HG03066 (cell line): ENCODE measurements at regions not wholly inside any gene's neighbourhood (a gene's known extent, or its start where the extent isn't known, plus 50 kb on each side); places are given as distances from the start of the nearest gene placed in this dataset.

ENCODE experiments used
- ATAC-seq: cut with Tn5 transposase; IDR thresholded peaks from one replicate; pipeline ENCODE4 v1.9.1; 2021; ENCODE audit warnings: low read depth; ENCODE audit not compliant: unreplicated experiment

- ATAC-seq: no peak
Measured at GRCh38 chr13:75135325-75135825, 346.6 kb downstream of the TBC1D4 start.

GRCh38 chr13:75132701-75133695, 349.0 kb downstream of the TBC1D4 start:
- no peak for ATAC-seq

- no peak for ATAC-seq
Measured at GRCh38 chr13:75129331-75129730, 352.6 kb downstream of the TBC1D4 start.

GRCh38 chr13:75124415-75124814, 357.6 kb downstream of the TBC1D4 start:
- ATAC-seq: no peak

- ATAC-seq: no peak
Measured at GRCh38 chr13:75123428-75123827, 358.5 kb downstream of the TBC1D4 start.

- ATAC-seq: no peak
Measured at GRCh38 chr13:75120085-75120484, 361.9 kb downstream of the TBC1D4 start.

GRCh38 chr13:75115171-75115570, 366.8 kb downstream of the TBC1D4 start:
- no peak for ATAC-seq

GRCh38 chr13:75103976-75104375, 378.0 kb downstream of the TBC1D4 start:
- no peak for ATAC-seq

GRCh38 chr13:75102001-75102716, 379.8 kb downstream of the TBC1D4 start:
- no peak for ATAC-seq

- ATAC-seq: no peak
Measured at GRCh38 chr13:75101348-75101747, 380.6 kb downstream of the TBC1D4 start.

- no peak for ATAC-seq
Measured at GRCh38 chr13:75092143-75092542, 389.8 kb downstream of the TBC1D4 start.

- no peak for ATAC-seq
Measured at GRCh38 chr13:75091718-75092117, 390.3 kb downstream of the TBC1D4 start.

- no peak for ATAC-seq
Measured at GRCh38 chr13:75090872-75091615, 390.9 kb downstream of the TBC1D4 start.

- no peak for ATAC-seq
Measured at GRCh38 chr13:75088915-75089314, 393.1 kb downstream of the TBC1D4 start.

- no peak for ATAC-seq
Measured at GRCh38 chr13:75079226-75079625, 402.7 kb downstream of the TBC1D4 start.

GRCh38 chr13:75076476-75076875, 405.5 kb downstream of the TBC1D4 start:
- no peak for ATAC-seq

- ATAC-seq: no peak
Measured at GRCh38 chr13:75073786-75074185, 408.2 kb downstream of the TBC1D4 start.

- ATAC-seq: no peak
Measured at GRCh38 chr13:75072891-75073290, 409.1 kb downstream of the TBC1D4 start.

- no peak for ATAC-seq
Measured at GRCh38 chr13:75072368-75072767, 409.6 kb downstream of the TBC1D4 start.

GRCh38 chr13:75071796-75072195, 410.2 kb downstream of the TBC1D4 start:
- ATAC-seq: no peak

GRCh38 chr13:75071395-75071794, 410.6 kb downstream of the TBC1D4 start:
- no peak for ATAC-seq
